GM21576 (cell line): ENCODE measurements at regions not wholly inside any gene's neighbourhood (a gene's known extent, or its start where the extent isn't known, plus 50 kb on each side); places are given as distances from the start of the nearest gene placed in this dataset.
"Not testable (repeated sequence)": the region's sequence is repeated elsewhere in the genome, so short reads cannot be mapped to it uniquely, and the experiment has no call there.

Source experiments
- ATAC-seq: cut with Tn5 transposase; IDR thresholded peaks from one replicate; pipeline ENCODE4 v1.9.1; 2021; ENCODE audit warnings: mild to moderate bottlenecking, moderate library complexity; ENCODE audit not compliant: unreplicated experiment

GRCh38 chr2:224121406-224122067 is 82.5 kb upstream of the SERPINE2 start:
- no peak for ATAC-seq

DNA sequence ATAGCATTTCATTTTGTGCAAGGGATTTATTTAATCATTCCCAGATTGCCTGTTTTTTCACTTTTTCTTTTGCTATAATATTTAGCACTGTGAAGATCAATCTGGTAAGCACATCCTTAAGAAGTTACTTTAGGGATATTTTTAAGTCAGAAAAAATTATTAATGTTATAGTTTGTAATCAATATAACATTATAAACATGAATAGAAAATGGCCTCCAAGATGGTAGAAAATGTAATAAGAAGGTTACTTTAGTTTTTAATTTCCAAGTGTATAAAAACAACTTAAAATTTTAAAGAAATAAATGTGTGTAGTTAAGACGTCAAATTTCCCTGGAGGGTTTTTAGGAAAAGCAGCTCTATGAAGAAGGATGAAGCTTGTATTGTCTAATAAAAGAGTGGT is 81.9 kb upstream of the SERPINE2 start:
- no peak for ATAC-seq

DNA sequence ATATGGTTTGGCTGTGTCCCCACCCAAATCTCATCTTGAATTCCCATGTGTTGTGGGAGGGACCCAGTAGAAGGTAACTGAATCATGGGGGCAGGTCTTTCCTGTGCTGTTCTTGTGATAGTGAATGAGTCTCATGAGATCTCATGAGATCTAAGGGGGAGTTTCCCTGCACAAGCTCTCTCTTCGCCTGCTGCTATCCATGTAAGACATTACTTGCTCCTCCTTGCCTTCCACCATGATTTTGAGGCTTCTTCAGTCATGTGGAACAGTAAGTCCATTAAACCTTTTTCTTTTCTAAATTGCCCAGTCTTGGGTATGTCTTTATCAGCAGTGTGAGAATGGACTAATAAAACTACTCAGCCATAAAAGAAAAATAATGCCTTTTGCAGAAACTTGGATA is 80.8 kb upstream of the SERPINE2 start:
- ATAC-seq, result not testable (repeated sequence)

GRCh38 chr2:224114428-224114827 is 75.3 kb upstream of the SERPINE2 start:
- no peak for ATAC-seq

GRCh38 chr2:224113930-224114329 is 74.8 kb upstream of the SERPINE2 start:
- ATAC-seq, result not testable (repeated sequence)

DNA sequence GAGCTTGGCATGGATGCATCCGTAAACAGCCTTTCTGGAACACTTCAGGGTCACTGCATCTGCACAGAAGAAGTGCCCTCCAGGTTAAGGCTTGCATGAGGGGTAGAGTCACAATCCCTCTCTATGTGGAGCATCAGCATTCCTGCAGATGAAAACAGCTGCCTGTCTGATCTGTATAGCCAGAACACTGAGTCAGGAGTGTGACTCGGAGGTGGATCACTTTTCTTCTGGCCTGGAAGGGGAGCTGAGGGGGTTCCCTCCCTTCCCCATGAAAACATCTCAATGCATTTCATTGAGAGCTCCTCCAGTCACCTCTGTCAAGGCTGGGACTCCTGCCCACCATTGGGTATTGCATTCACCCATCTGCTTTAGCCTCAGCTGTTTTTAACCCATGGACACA is 72.5 kb upstream of the SERPINE2 start:
- ATAC-seq, result no peak

GRCh38 chr2:224110811-224111210 is 71.7 kb upstream of the SERPINE2 start:
- no peak for ATAC-seq

GRCh38 chr2:224109751-224110150 is 70.7 kb upstream of the SERPINE2 start:
- ATAC-seq, result no peak

- no peak for ATAC-seq
Measured at GRCh38 chr2:224106794-224107193, 67.7 kb upstream of the SERPINE2 start.

DNA sequence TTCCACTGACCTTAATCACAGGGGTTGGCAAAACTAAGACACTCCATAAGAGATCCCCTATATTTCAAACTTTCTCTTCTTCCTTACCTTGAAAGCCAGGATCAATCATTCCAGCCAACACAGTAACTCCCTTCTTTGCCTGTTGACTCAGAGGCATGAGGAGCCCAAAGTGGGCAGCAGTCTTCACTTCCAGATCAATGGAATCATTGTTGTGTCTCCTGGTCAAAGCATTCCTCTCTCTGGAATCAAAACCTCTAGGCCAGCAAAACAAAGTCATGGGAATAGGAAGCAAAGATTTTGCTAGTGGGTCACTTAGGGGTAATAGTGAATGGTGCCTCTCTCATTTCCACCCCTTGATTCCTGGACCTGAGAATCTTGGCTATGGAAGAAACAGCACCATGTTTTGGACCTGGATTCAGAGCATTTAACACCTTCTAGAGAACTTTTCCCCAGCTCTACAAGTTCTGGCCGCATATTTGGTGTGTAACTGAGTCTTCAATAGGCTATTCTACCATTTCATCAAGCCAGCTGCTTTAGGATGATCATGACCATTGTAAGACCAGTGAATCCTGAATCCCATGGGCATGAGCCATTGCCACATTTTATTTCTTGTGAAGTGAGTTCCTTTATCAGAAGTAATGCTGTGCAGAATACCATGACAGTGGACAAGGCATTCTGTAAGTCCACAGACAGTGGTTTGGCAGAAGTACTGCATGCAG is 65.7 kb upstream of the SERPINE2 start:
- ATAC-seq, result no peak

DNA sequence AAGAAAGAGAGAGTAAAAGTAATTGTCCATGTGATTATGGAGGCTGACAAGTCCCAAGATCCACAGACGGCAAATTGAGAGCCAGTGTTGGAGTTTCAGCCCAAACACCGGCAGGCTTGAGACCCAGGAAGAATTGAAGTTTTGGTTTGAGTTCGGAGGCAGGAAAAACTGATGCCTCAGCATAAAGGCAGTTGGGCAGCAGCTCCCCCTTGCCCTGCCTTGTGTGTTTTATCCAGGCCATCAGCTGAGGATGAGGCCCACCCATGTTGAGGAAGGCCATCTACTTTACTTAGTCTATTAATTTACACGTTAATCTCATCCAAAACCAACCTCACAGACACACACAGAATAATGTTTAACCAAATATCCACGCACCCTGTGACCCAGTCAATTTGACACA is 64.6 kb upstream of the SERPINE2 start:
- no peak for ATAC-seq

DNA sequence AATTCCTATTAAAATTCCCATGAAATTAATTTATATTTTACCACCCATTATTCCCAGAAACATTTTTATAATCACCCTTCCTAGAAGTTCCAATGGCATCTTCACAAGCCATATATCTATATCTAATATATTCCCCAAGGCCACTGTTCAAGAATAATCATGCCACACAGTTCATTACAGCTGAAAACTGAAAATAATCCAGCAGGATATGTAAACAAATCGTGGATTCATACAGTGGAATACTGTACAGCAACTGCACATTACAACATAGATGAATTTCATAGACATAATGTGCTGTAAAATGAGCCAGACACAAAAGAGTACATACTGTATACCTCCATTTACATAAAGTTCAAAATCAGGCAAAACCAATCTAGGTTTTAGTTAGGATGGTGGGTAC is 63.9 kb upstream of the SERPINE2 start:
- ATAC-seq, result no peak

DNA sequence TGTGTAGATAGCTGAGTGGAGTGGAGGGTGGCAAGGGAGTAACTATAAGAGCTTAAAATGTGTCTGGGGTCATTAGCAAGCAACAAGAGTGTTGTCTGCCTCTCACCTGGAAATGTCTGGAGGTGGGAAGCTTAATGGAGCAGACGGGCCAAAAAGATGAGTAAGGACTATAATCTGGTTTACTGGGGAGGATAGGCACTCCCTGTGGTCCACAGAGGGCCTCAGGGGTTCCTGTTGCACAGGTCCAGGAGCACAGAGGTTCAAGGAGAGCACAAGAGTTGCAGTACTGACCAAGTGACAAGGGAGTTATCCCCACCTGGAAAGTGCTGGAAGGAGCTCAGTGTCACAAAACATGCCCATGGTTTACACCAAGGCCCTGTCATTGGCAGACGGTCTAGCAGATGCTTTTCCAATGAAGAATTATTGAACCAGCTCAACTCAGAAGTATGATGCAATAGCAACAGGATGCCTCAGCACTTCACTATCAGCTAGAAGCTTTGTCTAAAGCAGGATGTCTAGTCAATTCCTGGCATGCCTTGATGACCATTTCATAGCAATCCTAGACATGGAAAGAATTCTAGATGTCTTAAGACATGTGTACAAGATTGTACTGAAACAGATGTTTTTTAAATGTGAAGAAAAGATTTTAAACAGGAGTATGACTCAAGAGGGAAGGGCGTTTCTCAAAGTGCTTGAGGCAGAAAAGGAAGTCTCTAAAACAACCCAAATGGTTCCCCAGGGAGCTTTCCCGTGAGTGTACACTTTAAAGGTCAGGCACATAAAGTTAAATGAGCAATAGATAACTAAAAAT is 62.9 kb upstream of the SERPINE2 start:
- no peak for ATAC-seq

- no peak for ATAC-seq
Measured at GRCh38 chr2:224099861-224100643, 61.0 kb upstream of the SERPINE2 start.

DNA sequence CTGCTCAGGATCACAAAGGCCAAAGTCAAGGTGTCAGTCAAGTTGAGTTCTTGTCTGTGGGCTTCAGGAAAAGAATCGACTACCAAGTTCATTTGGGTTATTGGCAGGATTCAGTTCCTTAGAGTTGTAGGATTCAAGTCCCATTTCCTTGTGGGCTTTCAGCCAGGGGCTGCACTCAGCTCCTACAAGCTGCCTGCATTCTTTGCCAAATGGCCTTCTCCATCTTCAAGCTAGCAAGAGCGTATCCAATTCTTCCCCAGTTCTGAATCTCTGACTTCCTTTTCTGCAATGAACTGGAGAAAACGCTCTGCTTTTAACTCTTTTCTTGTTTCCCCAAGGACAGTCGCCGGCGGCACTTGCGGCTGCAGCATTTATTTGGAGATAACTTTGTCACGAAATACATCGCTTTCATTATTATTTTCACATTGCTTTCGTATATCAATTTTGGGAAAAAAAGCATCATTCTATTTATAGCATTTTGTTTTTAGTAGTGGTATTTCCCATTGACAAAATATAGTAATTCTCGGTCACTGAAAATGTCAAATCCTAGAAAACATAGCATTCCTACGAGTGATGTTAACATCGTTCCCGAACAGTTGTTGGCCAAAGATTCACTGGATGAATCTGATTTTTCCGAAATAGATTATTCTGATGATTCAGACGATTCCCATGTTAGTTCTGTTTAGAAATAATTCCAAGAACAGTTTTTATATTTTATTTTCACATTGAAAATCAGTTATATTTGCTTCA is 59.6 kb upstream of the SERPINE2 start:
- no peak for ATAC-seq

GRCh38 chr2:224094413-224094812 is 55.3 kb upstream of the SERPINE2 start:
- no peak for ATAC-seq

DNA sequence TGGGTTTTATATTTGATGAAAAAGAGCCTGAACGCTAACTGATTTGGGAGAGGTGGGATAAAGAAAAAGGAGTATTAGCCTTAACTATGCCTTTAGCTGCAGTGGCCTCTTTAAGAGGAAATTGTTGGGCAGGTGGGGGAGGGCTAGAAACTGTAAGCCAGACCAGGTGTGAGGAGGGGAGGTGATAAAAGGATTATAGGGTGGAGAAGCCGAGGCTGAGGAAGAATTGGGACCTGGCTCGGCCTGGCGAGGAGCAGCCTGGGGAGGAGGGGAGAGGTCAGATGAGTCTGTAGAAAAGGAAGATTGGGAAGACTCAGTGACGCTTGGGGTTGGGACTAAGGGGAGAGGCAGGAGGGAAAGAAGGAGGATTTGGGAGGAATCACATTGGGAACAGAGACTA is 52.6 kb upstream of the SERPINE2 start:
- ATAC-seq, result not testable (repeated sequence)

DNA sequence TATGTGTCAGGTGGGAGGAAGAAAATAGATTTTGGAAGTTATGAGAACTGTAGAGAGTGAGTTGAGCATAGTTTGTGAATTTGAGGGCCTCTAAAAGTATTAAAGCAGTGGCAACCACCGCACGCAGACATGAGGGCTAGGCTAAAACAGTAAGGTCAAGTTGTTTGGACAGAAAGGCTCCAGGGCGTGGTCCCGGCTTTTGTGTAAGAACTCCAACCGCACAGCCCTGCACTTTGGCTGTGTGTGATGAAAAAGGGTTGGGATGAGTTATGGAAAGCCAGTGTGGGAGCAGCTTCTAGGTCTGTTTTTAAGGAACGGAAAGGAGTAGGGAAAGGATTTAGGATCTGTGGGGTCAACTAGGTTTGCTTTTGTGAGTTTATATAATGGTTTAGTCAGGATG is 50.5 kb upstream of the SERPINE2 start:
- ATAC-seq, result not testable (repeated sequence)
